ENCODE measurements at regions not wholly inside any gene's neighbourhood (a gene's known extent, or its start where the extent isn't known, plus 50 kb on each side); places are given as distances from the start of the nearest gene placed in this dataset.

- no peak for DNase-seq
Observed at GRCh38 chr5:135662061-135662481, 83.3 kb upstream of the CXCL14 start.

- peak; percentile 21 for DNase-seq
Observed at GRCh38 chr5:135660826-135661575, 82.2 kb upstream of the CXCL14 start.

GRCh38 chr5:135657536-135658305 is 78.9 kb upstream of the CXCL14 start:
- no peak for DNase-seq

- DNase-seq = no peak
Observed at GRCh38 chr5:135655468-135655815, 76.7 kb upstream of the CXCL14 start.

GRCh38 chr5:135654761-135655467 is 76.1 kb upstream of the CXCL14 start:
- DNase-seq = no peak

GRCh38 chr5:135651156-135651555 is 72.4 kb upstream of the CXCL14 start:
- DNase-seq = no peak

- no peak for DNase-seq
Observed at GRCh38 chr5:135650081-135650480, 71.3 kb upstream of the CXCL14 start.

GRCh38 chr5:135649435-135649834 is 70.6 kb upstream of the CXCL14 start:
- no peak for DNase-seq

- no peak for DNase-seq
Observed at GRCh38 chr5:135648116-135648515, 69.3 kb upstream of the CXCL14 start.

- DNase-seq = no peak
Observed at GRCh38 chr5:135645336-135646180, 66.8 kb upstream of the CXCL14 start.

GRCh38 chr5:135644816-135645215 is 66.0 kb upstream of the CXCL14 start:
- no peak for DNase-seq

- no peak for DNase-seq
Observed at GRCh38 chr5:135643881-135644766, 65.3 kb upstream of the CXCL14 start.

- DNase-seq = no peak
Observed at GRCh38 chr5:135642934-135643333, 64.1 kb upstream of the CXCL14 start.

- no peak for DNase-seq
Observed at GRCh38 chr5:135642488-135642870, 63.7 kb upstream of the CXCL14 start.

GRCh38 chr5:135641734-135642487 is 63.1 kb upstream of the CXCL14 start:
- DNase-seq = no peak

GRCh38 chr5:135641319-135641718 is 62.5 kb upstream of the CXCL14 start:
- DNase-seq = no peak

- peak; percentile 36 for DNase-seq
Observed at GRCh38 chr5:135635451-135635850, 56.7 kb upstream of the CXCL14 start.

- DNase-seq = no peak
Observed at GRCh38 chr5:135632798-135633197, 54.0 kb upstream of the CXCL14 start.

GRCh38 chr5:135631391-135631790 is 52.6 kb upstream of the CXCL14 start:
- DNase-seq = no peak

GRCh38 chr5:135629666-135630065 is 50.9 kb upstream of the CXCL14 start:
- no peak for DNase-seq

All from renal pelvis (tissue), 1 donor.